DOHH2 (cell line): ENCODE measurements at regions not wholly inside any gene's neighbourhood (a gene's known extent, or its start where the extent isn't known, plus 50 kb on each side); places are given as distances from the start of the nearest gene placed in this dataset.

Experiments used
- H3F3A ChIP-seq: fragments of 200-600 bp; sonication (generic), shearing (Covaris generic); 2 replicates; pipeline ENCODE4 v1.6.0; 2016; ENCODE audit warnings: antibody characterized with exemption, mild to moderate bottlenecking; ENCODE audit not compliant: control insufficient read depth, insufficient read depth
- H3K27ac ChIP-seq: fragments of 200-600 bp; sonication (generic); 2 replicates; pipeline ENCODE4 v1.5.1; 2014; ENCODE audit warnings: low read depth, mild to moderate bottlenecking, low read length, moderate library complexity
- H3K27me3 ChIP-seq: fragments of 200-600 bp; sonication (generic); 2 replicates; pipeline ENCODE4 v1.6.1; 2014; ENCODE audit warnings: mild to moderate bottlenecking, low read length, mixed read lengths; ENCODE audit not compliant: control insufficient read depth
- H3K36me3 ChIP-seq: fragments of 200-600 bp; sonication (generic); 2 replicates; pipeline ENCODE4 v1.6.1; 2014; ENCODE audit warnings: mild to moderate bottlenecking, low read length, moderate library complexity, mixed read lengths; ENCODE audit not compliant: control insufficient read depth
- H3K4me1 ChIP-seq: fragments of 200-600 bp; sonication (generic); 2 replicates; pipeline ENCODE4 v1.6.1; 2014; ENCODE audit warnings: mild to moderate bottlenecking, low read length, mixed read lengths; ENCODE audit not compliant: control insufficient read depth
- H3K4me2 ChIP-seq: fragments of 200-600 bp; sonication (generic); 2 replicates; pipeline ENCODE4 v1.6.0; 2014; ENCODE audit warnings: mild to moderate bottlenecking, low read length, moderate library complexity
- H3K4me3 ChIP-seq: fragments of 200-600 bp; sonication (generic); 2 replicates; pipeline ENCODE4 v1.5.1; 2014; ENCODE audit warnings: mild to moderate bottlenecking, low read length, mixed read lengths
- H3K79me2 ChIP-seq: fragments of 200-600 bp; sonication (generic); 2 replicates; pipeline ENCODE4 v1.6.1; 2014; ENCODE audit warnings: mild to moderate bottlenecking, low read length, mixed read lengths; ENCODE audit not compliant: control insufficient read depth
- H3K9me2 ChIP-seq: fragments of 200-600 bp; sonication (generic); replicated peaks from 2 replicates; pipeline ENCODE4 v1.6.1; 2014; ENCODE audit warnings: mild to moderate bottlenecking, low read length, mixed read lengths; ENCODE audit not compliant: control insufficient read depth
- H3K9me3 ChIP-seq: fragments of 200-600 bp; sonication (generic); 2 replicates; pipeline ENCODE4 v1.6.1; 2014; ENCODE audit warnings: antibody characterized with exemption, low read length, mixed read lengths; ENCODE audit not compliant: control insufficient read depth, insufficient read depth
- H4K20me1 ChIP-seq: fragments of 200-600 bp; sonication (generic); 2 replicates; pipeline ENCODE4 v1.6.0; 2014; ENCODE audit warnings: low read depth, mild to moderate bottlenecking, antibody characterized with exemption, low read length, moderate library complexity; ENCODE audit not compliant: control insufficient read depth, insufficient read depth
- EZH2phosphoT487 ChIP-seq: fragments of 200-600 bp; sonication (generic); IDR thresholded peaks from 2 replicates; pipeline ENCODE4 v1.6.1; 2017; ENCODE audit warnings: borderline replicate concordance, mild to moderate bottlenecking, antibody characterized with exemption, low read length, moderate library complexity, mixed read lengths
- TF ChIP-seq, protein P1 (sequence below): fragments of 200-600 bp; sonication (generic); IDR thresholded peaks from one replicate; pipeline ENCODE4 v1.5.1; 2014; ENCODE audit warnings: antibody characterized with exemption, mild to moderate bottlenecking, low read depth, low read length; ENCODE audit not compliant: poor library complexity, severe bottlenecking

DNA sequence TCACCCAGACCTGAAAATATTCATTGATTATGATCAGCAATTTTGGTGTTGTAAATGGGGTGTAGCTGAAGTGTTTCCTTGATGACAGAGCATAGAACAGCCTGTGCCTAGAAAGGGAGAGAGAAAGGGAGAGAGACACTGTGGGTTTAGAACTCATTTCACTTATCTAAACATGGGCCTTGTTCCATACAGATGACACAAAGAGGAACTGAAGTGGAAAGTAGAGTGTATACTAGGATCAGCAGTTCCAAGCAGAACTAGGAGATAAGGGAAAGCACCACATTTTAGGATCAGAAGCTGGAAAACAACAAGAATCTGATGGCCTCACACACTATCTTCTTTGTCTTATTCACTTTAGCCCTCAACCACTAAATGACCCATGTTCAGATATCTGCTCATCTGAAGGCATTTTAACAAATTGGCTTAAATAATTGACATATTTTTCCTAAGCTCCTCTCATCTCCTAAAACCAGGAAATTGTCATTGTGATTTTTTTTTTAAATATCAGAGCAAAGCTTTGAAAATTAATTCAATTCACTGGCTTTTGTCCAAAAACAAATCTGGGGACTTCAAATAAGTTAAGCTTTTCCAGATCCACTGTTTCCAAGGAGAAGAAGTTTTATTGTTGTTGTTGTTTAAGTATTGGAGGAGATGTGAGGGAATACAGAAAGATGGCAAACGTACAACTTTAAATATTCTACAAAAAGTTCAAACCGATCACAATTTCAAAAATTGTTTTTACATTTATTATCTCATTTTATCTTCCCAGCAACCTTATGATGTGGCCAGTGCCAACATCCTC lies 103.8 kb downstream of the LYPLAL1 start:
- Histone ChIP-seq H4K20me1 (no peaks in the 10 kb centered on the region), H3K27ac (no peak overlapping the region), H3F3A (no peaks in the 10 kb centered on the region), H3K4me3 (no peak overlapping the region), H3K27me3 (no peaks in the 10 kb centered on the region), H3K9me2 (no peaks in the 10 kb centered on the region), H3K9me3 (no peaks in the 10 kb centered on the region), H3K4me1 (no peaks in the 10 kb centered on the region), H3K36me3 (no peaks in the 10 kb centered on the region), H3K4me2 (no peak overlapping the region), H3K79me2 (no peaks in the 10 kb centered on the region)
- TF ChIP-seq, protein P1, sequence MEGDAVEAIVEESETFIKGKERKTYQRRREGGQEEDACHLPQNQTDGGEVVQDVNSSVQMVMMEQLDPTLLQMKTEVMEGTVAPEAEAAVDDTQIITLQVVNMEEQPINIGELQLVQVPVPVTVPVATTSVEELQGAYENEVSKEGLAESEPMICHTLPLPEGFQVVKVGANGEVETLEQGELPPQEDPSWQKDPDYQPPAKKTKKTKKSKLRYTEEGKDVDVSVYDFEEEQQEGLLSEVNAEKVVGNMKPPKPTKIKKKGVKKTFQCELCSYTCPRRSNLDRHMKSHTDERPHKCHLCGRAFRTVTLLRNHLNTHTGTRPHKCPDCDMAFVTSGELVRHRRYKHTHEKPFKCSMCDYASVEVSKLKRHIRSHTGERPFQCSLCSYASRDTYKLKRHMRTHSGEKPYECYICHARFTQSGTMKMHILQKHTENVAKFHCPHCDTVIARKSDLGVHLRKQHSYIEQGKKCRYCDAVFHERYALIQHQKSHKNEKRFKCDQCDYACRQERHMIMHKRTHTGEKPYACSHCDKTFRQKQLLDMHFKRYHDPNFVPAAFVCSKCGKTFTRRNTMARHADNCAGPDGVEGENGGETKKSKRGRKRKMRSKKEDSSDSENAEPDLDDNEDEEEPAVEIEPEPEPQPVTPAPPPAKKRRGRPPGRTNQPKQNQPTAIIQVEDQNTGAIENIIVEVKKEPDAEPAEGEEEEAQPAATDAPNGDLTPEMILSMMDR, result no peak
- no peak for TF ChIP-seq EZH2phosphoT487

DNA sequence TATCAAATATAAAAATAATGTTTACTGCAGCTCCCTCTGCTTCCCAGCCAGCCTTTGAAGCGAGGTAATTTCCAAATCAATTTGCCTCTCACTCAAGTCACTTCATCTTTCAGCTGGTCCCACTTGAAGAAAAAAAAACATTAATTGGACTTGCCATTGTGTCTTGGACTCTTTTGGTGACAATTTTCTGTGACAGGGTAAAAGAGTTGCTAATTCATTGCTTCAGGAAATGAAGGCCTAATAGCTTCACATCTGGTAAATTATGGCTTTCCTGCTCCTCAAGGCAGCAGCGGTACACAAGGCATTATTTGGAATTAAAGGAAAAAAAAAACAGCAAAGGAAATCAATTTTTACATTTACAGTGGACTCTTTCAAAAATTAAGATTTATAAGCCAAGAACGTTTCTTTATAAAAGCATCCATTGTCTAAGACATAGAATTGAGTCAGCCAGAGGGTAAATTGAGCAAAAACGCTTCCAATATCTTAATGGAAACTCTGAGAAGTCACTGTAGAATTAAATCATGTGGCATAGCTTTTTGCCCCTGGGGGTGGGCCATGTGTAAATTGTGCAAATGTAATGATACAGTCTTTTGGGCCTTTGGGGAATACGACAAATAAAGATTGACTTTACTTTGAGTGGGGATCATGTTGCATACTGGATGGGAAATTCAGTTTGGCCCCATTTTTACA lies 102.5 kb downstream of the LYPLAL1 start:
- Histone ChIP-seq H3F3A (no peaks in the 10 kb centered on the region), H3K79me2 (no peaks in the 10 kb centered on the region), H3K27ac (no peak overlapping the region), H3K9me2 (no peaks in the 10 kb centered on the region), H3K27me3 (no peaks in the 10 kb centered on the region), H3K4me3 (no peak overlapping the region), H4K20me1 (no peaks in the 10 kb centered on the region), H3K36me3 (no peaks in the 10 kb centered on the region), H3K9me3 (no peaks in the 10 kb centered on the region), H3K4me2 (no peak overlapping the region), H3K4me1 (no peaks in the 10 kb centered on the region)
- no peak for TF ChIP-seq EZH2phosphoT487

DNA sequence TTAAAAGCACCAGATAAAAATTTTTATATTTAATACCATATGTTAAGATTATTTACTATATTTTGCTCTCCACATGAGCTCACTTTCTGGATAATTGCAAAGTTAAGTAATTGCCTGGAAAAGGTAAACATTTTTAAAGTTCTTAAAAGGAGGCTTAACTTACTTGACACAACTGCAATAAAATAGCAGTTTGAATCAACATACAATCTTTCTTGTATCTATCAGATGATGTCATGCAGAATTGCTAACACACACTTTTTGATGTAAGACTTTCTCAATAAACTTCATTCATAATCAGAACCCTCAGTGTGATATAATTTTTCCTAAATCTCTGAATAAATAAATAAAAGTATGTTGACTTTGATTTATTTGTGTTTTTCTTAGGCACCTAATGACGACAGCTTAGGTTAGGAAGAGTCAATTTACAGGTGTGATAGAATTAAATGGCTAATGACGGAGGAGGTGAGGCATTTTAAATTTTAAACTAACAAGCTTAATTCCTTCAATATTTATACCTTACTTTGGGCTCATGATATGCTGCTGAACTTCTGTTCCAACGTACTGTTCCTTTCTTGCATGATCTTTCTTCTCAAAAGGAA lies 99.5 kb downstream of the LYPLAL1 start:
- Histone ChIP-seq H3K4me1 (no peaks in the 10 kb centered on the region), H3K4me3 (no peak overlapping the region), H3K79me2 (no peaks in the 10 kb centered on the region), H3K9me2 (no peaks in the 10 kb centered on the region), H3K9me3 (no peaks in the 10 kb centered on the region), H4K20me1 (no peaks in the 10 kb centered on the region), H3K27ac (no peak overlapping the region), H3F3A (no peaks in the 10 kb centered on the region), H3K4me2 (no peak overlapping the region), H3K36me3 (no peaks in the 10 kb centered on the region), H3K27me3 (no peaks in the 10 kb centered on the region)
- TF ChIP-seq, protein P1, result no peak
- no peak for TF ChIP-seq EZH2phosphoT487
